ENCODE measurements at regions not wholly inside any gene's neighbourhood (a gene's known extent, or its start where the extent isn't known, plus 50 kb on each side); places are given as distances from the start of the nearest gene placed in this dataset.

- Histone ChIP-seq H3K4me3 (ENCODE audit: low read length) (no peak overlapping the region), H3K79me2 (ENCODE audit: low read length) (no peaks in the 10 kb centered on the region), H3K36me3 (replicated peaks; ENCODE audit: insufficient read depth, low read length) (no peaks in the 10 kb centered on the region), H3K27ac (ENCODE audit: low read length) (no peak overlapping the region), H3K9me2 (replicated peaks; ENCODE audit: insufficient read depth, low read length) (no peaks in the 10 kb centered on the region), H3K9ac (ENCODE audit: low read length) (no peak overlapping the region), H3K27me3 (replicated peaks; ENCODE audit: insufficient read depth, low read length) (no peaks in the 10 kb centered on the region), H3K9me3 (replicated peaks; ENCODE audit: insufficient read depth, low read length) (no peaks in the 10 kb centered on the region), H3F3A (ENCODE audit: insufficient read depth, low read length) (no peaks in the 10 kb centered on the region), H3K4me1 (ENCODE audit: low read length) (no peaks in the 10 kb centered on the region), H2AFZ (ENCODE audit: low read length) (no peak overlapping the region), H4K20me1 (ENCODE audit: insufficient read depth, low read length) (no peaks in the 10 kb centered on the region), H3K4me2 (ENCODE audit: low read depth, low read length) (no peak overlapping the region)
- DNase-seq = no peak
- TF ChIP-seq EZH2phosphoT487 (IDR thresholded peaks at IDR 0.05; ENCODE audit: low read length) (no peak), CTCF (IDR thresholded peaks at IDR 0.05; ENCODE audit: low read length) (no peak), EZH2 (optimal IDR thresholded peaks at IDR 0.05; ENCODE audit: low read depth, low read length) (no peak)
These were observed 438.8 kb upstream of the CDH20 start for GRCh38 chr18:60894254-60894945.

GRCh38 chr18:60895181-60895580 lies 438.0 kb upstream of the CDH20 start:
- Histone ChIP-seq H3K9me3 (replicated peaks; ENCODE audit: insufficient read depth, low read length) (no peaks in the 10 kb centered on the region), H3K79me2 (ENCODE audit: low read length) (no peaks in the 10 kb centered on the region), H3K36me3 (replicated peaks; ENCODE audit: insufficient read depth, low read length) (no peaks in the 10 kb centered on the region), H2AFZ (ENCODE audit: low read length) (no peak overlapping the region), H3K4me1 (ENCODE audit: low read length) (no peaks in the 10 kb centered on the region), H4K20me1 (ENCODE audit: insufficient read depth, low read length) (no peaks in the 10 kb centered on the region), H3F3A (ENCODE audit: insufficient read depth, low read length) (no peaks in the 10 kb centered on the region), H3K9me2 (replicated peaks; ENCODE audit: insufficient read depth, low read length) (no peaks in the 10 kb centered on the region), H3K27me3 (replicated peaks; ENCODE audit: insufficient read depth, low read length) (no peaks in the 10 kb centered on the region), H3K27ac (ENCODE audit: low read length) (no peak overlapping the region), H3K4me3 (ENCODE audit: low read length) (no peak overlapping the region), H3K9ac (ENCODE audit: low read length) (no peak overlapping the region), H3K4me2 (ENCODE audit: low read depth, low read length) (no peak overlapping the region)
- no peak for TF ChIP-seq EZH2 (optimal IDR thresholded peaks at IDR 0.05; ENCODE audit: low read depth, low read length)
- no peak for TF ChIP-seq CTCF (IDR thresholded peaks at IDR 0.05; ENCODE audit: low read length)
- TF ChIP-seq EZH2phosphoT487 (IDR thresholded peaks at IDR 0.05; ENCODE audit: low read length) = no peak
- no peak for DNase-seq

GRCh38 chr18:60898111-60898510 lies 435.1 kb upstream of the CDH20 start:
- no peaks in the 10 kb centered on the region for H3K79me2 ChIP-seq (ENCODE audit: low read length)
- H4K20me1 ChIP-seq (ENCODE audit: insufficient read depth, low read length) = no peaks in the 10 kb centered on the region
- H3K27ac ChIP-seq (ENCODE audit: low read length) = no peak overlapping the region
- no peak overlapping the region for H3K4me2 ChIP-seq (ENCODE audit: low read depth, low read length)
- H3K9me3 ChIP-seq (replicated peaks; ENCODE audit: insufficient read depth, low read length) = no peaks in the 10 kb centered on the region
- no peaks in the 10 kb centered on the region for H3K27me3 ChIP-seq (replicated peaks; ENCODE audit: insufficient read depth, low read length)
- no peaks in the 10 kb centered on the region for H3K9me2 ChIP-seq (replicated peaks; ENCODE audit: insufficient read depth, low read length)
- H2AFZ ChIP-seq (ENCODE audit: low read length) = no peak overlapping the region
- H3K9ac ChIP-seq (ENCODE audit: low read length) = no peak overlapping the region
- H3F3A ChIP-seq (ENCODE audit: insufficient read depth, low read length) = no peaks in the 10 kb centered on the region
- H3K36me3 ChIP-seq (replicated peaks; ENCODE audit: insufficient read depth, low read length) = no peaks in the 10 kb centered on the region
- no peak overlapping the region for H3K4me3 ChIP-seq (ENCODE audit: low read length)
- DNase-seq = no peak
- TF ChIP-seq EZH2 (optimal IDR thresholded peaks at IDR 0.05; ENCODE audit: low read depth, low read length) = no peak
- no peak for TF ChIP-seq CTCF (IDR thresholded peaks at IDR 0.05; ENCODE audit: low read length)
- no peak for TF ChIP-seq EZH2phosphoT487 (IDR thresholded peaks at IDR 0.05; ENCODE audit: low read length)
- no peaks in the 10 kb centered on the region for H3K4me1 ChIP-seq (ENCODE audit: low read length)
